Caco-2 (cell line): ENCODE measurements at regions not wholly inside any gene's neighbourhood (a gene's known extent, or its start where the extent isn't known, plus 50 kb on each side); places are given as distances from the start of the nearest gene placed in this dataset.

Experiments used
- BruUV-seq: library from RNA; stranded (reverse); fragments of 400-500 nt; replicated peaks from 2 replicates; lab custom pipeline; 2021; lab: Mats Ljungman, UMichigan
- CTCF ChIA-PET: fragments of 300-600 bp; sonication (Branson Sonifier 250); formaldehyde crosslinking; loops from one replicate; lab custom pipeline; 2022; ENCODE audit warnings: antibody characterized with exemption; lab: Charles Lee
- POLR2A ChIA-PET: fragments of 300-600 bp; sonication (Branson Sonifier 250); formaldehyde crosslinking; loops from one replicate; lab custom pipeline; 2022; ENCODE audit warnings: antibody characterized with exemption; lab: Charles Lee
- DNase-seq, 2 experiments: peaks; one replicate each; pipeline versions ENCODE4 v3.0.0 to v3.0.0-alpha.2; 2020 to 2022
- H3K27me3 ChIP-seq: replicated peaks from 2 replicates; pipeline ENCODE4 v1.6.0; 2011; ENCODE audit warnings: low read length; ENCODE audit not compliant: control insufficient read depth, insufficient read depth
- H3K36me3 ChIP-seq: 2 replicates; pipeline ENCODE4 v1.5.1; 2011; ENCODE audit warnings: low read length; ENCODE audit not compliant: control insufficient read depth, insufficient read depth
- H3K4me1 ChIP-seq: fragments of 250-450 bp; sonication (Bioruptor Pico); 2 replicates; pipeline ENCODE4 v1.5.1; 2020; ENCODE audit warnings: mild to moderate bottlenecking
- H3K4me3 ChIP-seq: 2 replicates; pipeline ENCODE4 v1.5.1; 2011; ENCODE audit warnings: low read depth, mild to moderate bottlenecking, control low read depth, low read length
- H3K9me3 ChIP-seq: fragments of 250-450 bp; sonication (Bioruptor Pico); 2 replicates; pipeline ENCODE4 v1.5.1; 2020; ENCODE audit warnings: mild to moderate bottlenecking, moderate library complexity
- H3K27ac Mint-ChIP-seq: one replicate; pipeline ENCODE4 v1.8.0; 2022; ENCODE audit warnings: mixed read lengths; ENCODE audit not compliant: unreplicated experiment
- H3K27me3 Mint-ChIP-seq: one replicate; pipeline ENCODE4 v1.8.0; 2022; ENCODE audit warnings: mixed read lengths; ENCODE audit not compliant: insufficient read depth, unreplicated experiment
- H3K36me3 Mint-ChIP-seq: one replicate; pipeline ENCODE4 v1.8.0; 2022; ENCODE audit warnings: mild to moderate bottlenecking, mixed read lengths; ENCODE audit not compliant: insufficient read depth, unreplicated experiment
- H3K4me1 Mint-ChIP-seq: one replicate; pipeline ENCODE4 v1.8.0; 2022; ENCODE audit warnings: low read depth, mixed read lengths; ENCODE audit not compliant: unreplicated experiment
- H3K4me3 Mint-ChIP-seq: one replicate; pipeline ENCODE4 v1.8.0; 2022; ENCODE audit warnings: mild to moderate bottlenecking, moderate library complexity, mixed read lengths; ENCODE audit not compliant: unreplicated experiment
- H3K9me3 Mint-ChIP-seq: one replicate; pipeline ENCODE4 v1.8.0; 2022; ENCODE audit warnings: mixed read lengths; ENCODE audit not compliant: unreplicated experiment
- intact Hi-C: fragments of 100-400 bp; cut with micrococcal nuclease; formaldehyde crosslinking; loops from one replicate; pipeline ENCODE4 v1.10.0; 2022; ENCODE audit not compliant: unreplicated experiment
- TF ChIP-seq, protein P1 (sequence below), 2 experiments: fragments of 200-600 bp in 1 of 2; IDR thresholded peaks; 1 replicate in 1 of 2; 2 replicates in 1 of 2; pipeline versions ENCODE4 v1.5.1 to v1.8.0; 2011 to 2022; ENCODE audit warnings: antibody characterized with exemption in 1 of 2, control low read depth in 1 of 2, inconsistent platforms in 1 of 2, low read depth in 1 of 2, low read length in 1 of 2, mild to moderate bottlenecking in 1 of 2, moderate library complexity in 1 of 2; ENCODE audit not compliant: insufficient read depth in 1 of 2, severe bottlenecking in 1 of 2, unreplicated experiment in 1 of 2

GRCh38 chr2:145563741-145564615 is 1044.1 kb upstream of the ZEB2 start:
- no peaks in the 10 kb centered on the region for H3K36me3 ChIP-seq
- no TSS peak for BruUV-seq
- no peaks in the 10 kb centered on the region for H3K36me3 Mint-ChIP-seq
- peak; percentile 50 to 63 for DNase-seq
- peaks cover 10% of the 10 kb centered on the region for H3K4me1 Mint-ChIP-seq
- H3K4me3 Mint-ChIP-seq: no peak overlapping the region
- POLR2A ChIA-PET: no interaction called here
- intact Hi-C loops: no loop called here
- CTCF ChIA-PET: interaction anchor here (0.6 kb wide), 1 partner anchor 12 kb away, joined by 3 read pairs; no protein-coding TSS in a partner anchor
- H3K4me3 ChIP-seq: no peak overlapping the region
- H3K27ac Mint-ChIP-seq: no peak overlapping the region
- H3K9me3 ChIP-seq: no peaks in the 10 kb centered on the region
- TF ChIP-seq, protein P1, sequence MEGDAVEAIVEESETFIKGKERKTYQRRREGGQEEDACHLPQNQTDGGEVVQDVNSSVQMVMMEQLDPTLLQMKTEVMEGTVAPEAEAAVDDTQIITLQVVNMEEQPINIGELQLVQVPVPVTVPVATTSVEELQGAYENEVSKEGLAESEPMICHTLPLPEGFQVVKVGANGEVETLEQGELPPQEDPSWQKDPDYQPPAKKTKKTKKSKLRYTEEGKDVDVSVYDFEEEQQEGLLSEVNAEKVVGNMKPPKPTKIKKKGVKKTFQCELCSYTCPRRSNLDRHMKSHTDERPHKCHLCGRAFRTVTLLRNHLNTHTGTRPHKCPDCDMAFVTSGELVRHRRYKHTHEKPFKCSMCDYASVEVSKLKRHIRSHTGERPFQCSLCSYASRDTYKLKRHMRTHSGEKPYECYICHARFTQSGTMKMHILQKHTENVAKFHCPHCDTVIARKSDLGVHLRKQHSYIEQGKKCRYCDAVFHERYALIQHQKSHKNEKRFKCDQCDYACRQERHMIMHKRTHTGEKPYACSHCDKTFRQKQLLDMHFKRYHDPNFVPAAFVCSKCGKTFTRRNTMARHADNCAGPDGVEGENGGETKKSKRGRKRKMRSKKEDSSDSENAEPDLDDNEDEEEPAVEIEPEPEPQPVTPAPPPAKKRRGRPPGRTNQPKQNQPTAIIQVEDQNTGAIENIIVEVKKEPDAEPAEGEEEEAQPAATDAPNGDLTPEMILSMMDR (IDR thresholded peaks at IDR 0.05; ENCODE audit: insufficient read depth in 1 of 2, low read depth in 1 of 2, low read length in 1 of 2, severe bottlenecking in 1 of 2, unreplicated experiment in 1 of 2): no peak
- peaks cover 3% of the 10 kb centered on the region for H3K27me3 Mint-ChIP-seq
- H3K27me3 ChIP-seq: no peaks in the 10 kb centered on the region
- H3K9me3 Mint-ChIP-seq: no peaks in the 10 kb centered on the region
- peaks cover 13% of the 10 kb centered on the region; the same call in 1 of the 2 replicates for H3K4me1 ChIP-seq

DNA sequence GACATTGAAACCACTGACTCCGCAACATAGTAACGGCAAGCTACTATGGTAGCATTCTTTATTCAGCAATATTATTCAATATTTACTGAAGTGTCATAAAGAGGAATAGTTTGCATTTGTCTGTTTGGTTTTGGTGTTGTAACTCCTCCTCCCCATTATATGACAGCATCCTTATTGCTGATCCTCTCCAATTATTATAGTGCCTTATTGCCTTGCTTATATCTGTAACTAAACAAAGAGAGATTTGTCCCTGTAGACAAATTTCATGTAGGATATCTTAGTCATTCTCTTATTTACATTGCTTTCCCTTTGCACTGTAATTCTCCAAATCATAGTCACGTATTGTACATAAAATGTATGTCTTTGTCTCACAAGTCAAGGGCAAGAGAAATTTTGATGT is 1041.2 kb upstream of the ZEB2 start:
- no peak for DNase-seq
- Histone ChIP-seq H3K4me3 (no peak overlapping the region), H3K9me3 (no peaks in the 10 kb centered on the region), H3K27me3 (no peaks in the 10 kb centered on the region), H3K36me3 (no peaks in the 10 kb centered on the region), H3K4me1 (peaks cover 13% of the 10 kb centered on the region; the same call in 1 of the 2 replicates)
- peaks cover 10% of the 10 kb centered on the region for H3K4me1 Mint-ChIP-seq
- H3K4me3 Mint-ChIP-seq: no peak overlapping the region
- H3K27me3 Mint-ChIP-seq: peaks cover 3% of the 10 kb centered on the region
- intact Hi-C loops: loop anchor here (1.0 kb wide), 1 partner anchor 200 kb away; no protein-coding TSS in a partner anchor
- BruUV-seq: no TSS peak
- H3K9me3 Mint-ChIP-seq: no peaks in the 10 kb centered on the region
- no peak overlapping the region for H3K27ac Mint-ChIP-seq
- CTCF ChIA-PET: no interaction called here
- no peaks in the 10 kb centered on the region for H3K36me3 Mint-ChIP-seq
- TF ChIP-seq, protein P1 (IDR thresholded peaks at IDR 0.05; ENCODE audit: insufficient read depth in 1 of 2, low read depth in 1 of 2, low read length in 1 of 2, severe bottlenecking in 1 of 2, unreplicated experiment in 1 of 2): no peak
- POLR2A ChIA-PET: no interaction called here

DNA sequence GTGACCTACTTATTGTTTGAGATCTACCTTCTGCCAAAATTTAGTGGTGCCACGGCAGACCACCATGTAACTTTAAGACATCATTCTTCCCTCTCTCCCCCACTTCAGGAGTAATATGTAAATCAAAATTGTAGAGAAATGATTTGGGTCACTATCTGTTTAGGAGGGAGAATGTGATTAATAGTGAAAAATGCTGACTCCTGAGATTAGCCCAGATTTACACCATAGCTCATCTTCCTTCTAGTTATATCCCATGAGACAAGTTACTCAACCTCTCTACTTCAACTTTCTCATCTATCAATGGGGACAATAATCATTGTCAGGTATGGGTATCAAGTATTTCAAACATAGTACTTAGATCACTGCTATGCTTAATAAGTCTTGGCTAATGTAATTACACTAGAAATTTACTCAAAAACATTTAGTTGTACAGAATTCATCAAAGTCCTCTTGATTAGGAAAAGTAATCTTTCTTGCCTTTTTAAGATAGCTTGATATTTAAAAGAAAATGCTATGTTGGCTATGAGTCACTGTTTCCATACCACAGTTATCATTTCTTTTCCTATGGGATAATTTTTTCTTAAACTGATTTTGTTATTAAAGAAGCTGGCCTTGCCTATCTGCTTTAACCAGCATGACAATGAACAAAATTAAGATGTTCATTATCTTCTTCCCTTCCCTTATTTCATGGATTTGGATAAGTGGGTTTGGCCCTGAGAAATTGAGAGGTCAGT is 1038.9 kb upstream of the ZEB2 start:
- no peak overlapping the region for H3K4me3 ChIP-seq
- DNase-seq: no peak
- H3K36me3 Mint-ChIP-seq: no peaks in the 10 kb centered on the region
- no peak overlapping the region for H3K27ac Mint-ChIP-seq
- ChIA-PET POLR2A (no interaction called here), CTCF (interaction anchor here (0.6 kb wide), 1 partner anchor 762 kb away, joined by 5 read pairs; no protein-coding TSS in a partner anchor)
- BruUV-seq: no TSS peak
- H3K36me3 ChIP-seq: no peaks in the 10 kb centered on the region
- no peaks in the 10 kb centered on the region for H3K27me3 ChIP-seq
- H3K4me1 ChIP-seq: peaks cover 10% of the 10 kb centered on the region; the same call in 1 of the 2 replicates
- H3K9me3 Mint-ChIP-seq: no peaks in the 10 kb centered on the region
- H3K4me1 Mint-ChIP-seq: peaks cover 10% of the 10 kb centered on the region
- TF ChIP-seq, protein P1 (IDR thresholded peaks at IDR 0.05; ENCODE audit: insufficient read depth in 1 of 2, low read depth in 1 of 2, low read length in 1 of 2, severe bottlenecking in 1 of 2, unreplicated experiment in 1 of 2): no peak
- peaks cover 3% of the 10 kb centered on the region for H3K27me3 Mint-ChIP-seq
- intact Hi-C loops: no loop called here
- no peaks in the 10 kb centered on the region for H3K9me3 ChIP-seq
- no peak overlapping the region for H3K4me3 Mint-ChIP-seq
